ENCODE measurements at regions not wholly inside any gene's neighbourhood (a gene's known extent, or its start where the extent isn't known, plus 50 kb on each side); places are given as distances from the start of the nearest gene placed in this dataset.

GRCh38 chr3:132790806-132791205 is 68.6 kb upstream of the NPHP3 start:
- no peak for TF ChIP-seq CTCF (IDR thresholded peaks at IDR 0.05; ENCODE audit: low read length, missing control alignments)

GRCh38 chr3:132789959-132790358 is 67.8 kb upstream of the NPHP3 start:
- no peak for TF ChIP-seq CTCF (IDR thresholded peaks at IDR 0.05; ENCODE audit: low read length, missing control alignments)
- no peak for DNase-seq (ENCODE audit: low read depth)
- H3K4me3 ChIP-seq (replicated peaks; ENCODE audit: low read depth, low read length) = no peak overlapping the region

More at GRCh38 chr3:132790806-132791205, 68.6 kb upstream of the NPHP3 start:
- DNase-seq (ENCODE audit: low read depth) = no peak
- no peak overlapping the region for H3K4me3 ChIP-seq (replicated peaks; ENCODE audit: low read depth, low read length)

GRCh38 chr3:132788301-132788671 is 66.1 kb upstream of the NPHP3 start:
- no peak for TF ChIP-seq CTCF (IDR thresholded peaks at IDR 0.05; ENCODE audit: low read length, missing control alignments)
- DNase-seq (ENCODE audit: low read depth) = peak; percentile 89
- H3K4me3 ChIP-seq (replicated peaks; ENCODE audit: low read depth, low read length) = no peak overlapping the region

GRCh38 chr3:132787616-132788300 is 65.5 kb upstream of the NPHP3 start:
- no peak for TF ChIP-seq CTCF (IDR thresholded peaks at IDR 0.05; ENCODE audit: low read length, missing control alignments)
- peak; percentile 53 for DNase-seq (ENCODE audit: low read depth)
- H3K4me3 ChIP-seq (replicated peaks; ENCODE audit: low read depth, low read length) = no peak overlapping the region

GRCh38 chr3:132786890-132787289 is 64.7 kb upstream of the NPHP3 start:
- no peak for TF ChIP-seq CTCF (IDR thresholded peaks at IDR 0.05; ENCODE audit: low read length, missing control alignments)
- no peak for DNase-seq (ENCODE audit: low read depth)

GRCh38 chr3:132785292-132785691 is 63.1 kb upstream of the NPHP3 start:
- DNase-seq (ENCODE audit: low read depth) = no peak
- no peak overlapping the region for H3K4me3 ChIP-seq (replicated peaks; ENCODE audit: low read depth, low read length)
- TF ChIP-seq CTCF (IDR thresholded peaks at IDR 0.05; ENCODE audit: low read length, missing control alignments) = no peak

More at GRCh38 chr3:132786890-132787289, 64.7 kb upstream of the NPHP3 start:
- H3K4me3 ChIP-seq (replicated peaks; ENCODE audit: low read depth, low read length) = no peak overlapping the region

GRCh38 chr3:132784502-132785025 is 62.4 kb upstream of the NPHP3 start:
- no peak overlapping the region for H3K4me3 ChIP-seq (replicated peaks; ENCODE audit: low read depth, low read length)
- no peak for DNase-seq (ENCODE audit: low read depth)
- TF ChIP-seq CTCF (IDR thresholded peaks at IDR 0.05; ENCODE audit: low read length, missing control alignments) = no peak
